Upper lobe of right lung (tissue), 1 donor: ENCODE measurements at regions not wholly inside any gene's neighbourhood (a gene's known extent, or its start where the extent isn't known, plus 50 kb on each side); places are given as distances from the start of the nearest gene placed in this dataset.
"Not testable (repeated sequence)": the region's sequence is repeated elsewhere in the genome, so short reads cannot be mapped to it uniquely, and the experiment has no call there.

ENCODE experiments used
- ATAC-seq: fragments of 200-7000 bp; cut with Tn5 transposase; one replicate; pipeline ENCODE4 v1.9.1; 2020; ENCODE audit warnings: mild to moderate bottlenecking, moderate library complexity
- DNase-seq: peaks from one replicate; pipeline ENCODE4 v3.0.0-alpha.2; 2020
- H3K27ac ChIP-seq: fragments of 200-600 bp; one replicate; pipeline ENCODE4 v1.8.0; 2022
- H3K27me3 ChIP-seq: fragments of 200-600 bp; one replicate; pipeline ENCODE4 v1.8.0; 2022; ENCODE audit warnings: mild to moderate bottlenecking
- H3K36me3 ChIP-seq: fragments of 200-600 bp; one replicate; pipeline ENCODE4 v1.8.0; 2022
- H3K4me1 ChIP-seq: fragments of 200-600 bp; one replicate; pipeline ENCODE4 v1.8.0; 2022
- H3K4me3 ChIP-seq: fragments of 200-600 bp; one replicate; pipeline ENCODE4 v1.8.0; 2022; ENCODE audit warnings: mild to moderate bottlenecking
- H3K9me3 ChIP-seq: fragments of 200-600 bp; one replicate; pipeline ENCODE4 v1.8.0; 2022
- intact Hi-C: fragments of 100-400 bp; cut with DNase I; formaldehyde crosslinking; loops from one replicate; pipeline ENCODE4 v1.11.0; 2022
- TF ChIP-seq, protein P1 (sequence below): fragments of 200-600 bp; IDR thresholded peaks from one replicate; pipeline ENCODE4 v1.8.0; 2022; ENCODE audit warnings: antibody characterized with exemption
- donor health status: DM: no; HTN: yes; CAD: no; lungs with severe emphysema.

GRCh38 chrX:5702890-5703289, 525.8 kb downstream of the NLGN4X start:
- TF ChIP-seq, protein P1, sequence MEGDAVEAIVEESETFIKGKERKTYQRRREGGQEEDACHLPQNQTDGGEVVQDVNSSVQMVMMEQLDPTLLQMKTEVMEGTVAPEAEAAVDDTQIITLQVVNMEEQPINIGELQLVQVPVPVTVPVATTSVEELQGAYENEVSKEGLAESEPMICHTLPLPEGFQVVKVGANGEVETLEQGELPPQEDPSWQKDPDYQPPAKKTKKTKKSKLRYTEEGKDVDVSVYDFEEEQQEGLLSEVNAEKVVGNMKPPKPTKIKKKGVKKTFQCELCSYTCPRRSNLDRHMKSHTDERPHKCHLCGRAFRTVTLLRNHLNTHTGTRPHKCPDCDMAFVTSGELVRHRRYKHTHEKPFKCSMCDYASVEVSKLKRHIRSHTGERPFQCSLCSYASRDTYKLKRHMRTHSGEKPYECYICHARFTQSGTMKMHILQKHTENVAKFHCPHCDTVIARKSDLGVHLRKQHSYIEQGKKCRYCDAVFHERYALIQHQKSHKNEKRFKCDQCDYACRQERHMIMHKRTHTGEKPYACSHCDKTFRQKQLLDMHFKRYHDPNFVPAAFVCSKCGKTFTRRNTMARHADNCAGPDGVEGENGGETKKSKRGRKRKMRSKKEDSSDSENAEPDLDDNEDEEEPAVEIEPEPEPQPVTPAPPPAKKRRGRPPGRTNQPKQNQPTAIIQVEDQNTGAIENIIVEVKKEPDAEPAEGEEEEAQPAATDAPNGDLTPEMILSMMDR, result no peak
- no peak overlapping the region for H3K27ac ChIP-seq
- H3K4me3 ChIP-seq, result no peak overlapping the region
- H3K36me3 ChIP-seq, result no peaks in the 10 kb centered on the region
- H3K4me1 ChIP-seq, result no peaks in the 10 kb centered on the region
- ATAC-seq, result no peak
- DNase-seq, result no peak
- no peaks in the 10 kb centered on the region for H3K9me3 ChIP-seq
- no peaks in the 10 kb centered on the region for H3K27me3 ChIP-seq
- intact Hi-C loops, result no loop called here

- intact Hi-C loops, result no loop called here
- ATAC-seq, result no peak
- no peaks in the 10 kb centered on the region for H3K27me3 ChIP-seq
Observed at GRCh38 chrX:5695971-5696370, 532.7 kb downstream of the NLGN4X start.

GRCh38 chrX:5683996-5684395, 544.7 kb downstream of the NLGN4X start:
- intact Hi-C loops, result no loop called here
- ATAC-seq, result no peak
- TF ChIP-seq, protein P1, result no peak

More at GRCh38 chrX:5695971-5696370, 532.7 kb downstream of the NLGN4X start:
- no peaks in the 10 kb centered on the region for H3K4me1 ChIP-seq
- DNase-seq, result no peak
- H3K9me3 ChIP-seq, result no peaks in the 10 kb centered on the region
- H3K27ac ChIP-seq, result no peak overlapping the region
- H3K4me3 ChIP-seq, result no peak overlapping the region
- TF ChIP-seq, protein P1, result no peak
- H3K36me3 ChIP-seq, result no peaks in the 10 kb centered on the region

DNA sequence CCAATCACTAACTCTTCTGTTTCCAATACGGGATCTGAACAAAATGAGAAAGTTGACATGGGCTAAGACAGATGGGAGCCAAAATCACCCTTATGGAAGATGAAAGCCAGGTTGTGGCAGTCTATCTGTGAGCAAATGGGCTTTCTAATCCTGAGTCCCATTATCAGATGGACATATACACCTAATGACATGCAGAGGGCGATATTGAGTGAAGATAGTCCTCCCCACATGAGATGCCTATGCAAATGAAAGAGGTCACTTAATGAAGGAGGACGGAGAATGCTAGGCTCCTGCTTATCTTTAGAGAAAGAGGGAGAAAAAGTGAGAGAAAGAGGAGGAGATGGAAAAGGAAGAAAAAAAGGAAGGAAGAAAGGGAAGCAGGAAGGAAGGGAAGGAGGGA, 547.5 kb downstream of the NLGN4X start:
- Histone ChIP-seq H3K9me3 (no peaks in the 10 kb centered on the region), H3K27ac (no peak overlapping the region), H3K27me3 (no peaks in the 10 kb centered on the region), H3K4me3 (no peak overlapping the region), H3K36me3 (no peaks in the 10 kb centered on the region), H3K4me1 (no peaks in the 10 kb centered on the region)
- intact Hi-C loops, result no loop called here
- ATAC-seq (peak; percentile 33), DNase-seq (no peak)
- TF ChIP-seq, protein P1, result no peak

More at GRCh38 chrX:5683996-5684395, 544.7 kb downstream of the NLGN4X start:
- H3K27ac ChIP-seq, result no peak overlapping the region
- DNase-seq, result no peak
- H3K4me3 ChIP-seq, result no peak overlapping the region
- no peaks in the 10 kb centered on the region for H3K36me3 ChIP-seq
- H3K4me1 ChIP-seq, result no peaks in the 10 kb centered on the region
- no peaks in the 10 kb centered on the region for H3K9me3 ChIP-seq
- no peaks in the 10 kb centered on the region for H3K27me3 ChIP-seq

DNA sequence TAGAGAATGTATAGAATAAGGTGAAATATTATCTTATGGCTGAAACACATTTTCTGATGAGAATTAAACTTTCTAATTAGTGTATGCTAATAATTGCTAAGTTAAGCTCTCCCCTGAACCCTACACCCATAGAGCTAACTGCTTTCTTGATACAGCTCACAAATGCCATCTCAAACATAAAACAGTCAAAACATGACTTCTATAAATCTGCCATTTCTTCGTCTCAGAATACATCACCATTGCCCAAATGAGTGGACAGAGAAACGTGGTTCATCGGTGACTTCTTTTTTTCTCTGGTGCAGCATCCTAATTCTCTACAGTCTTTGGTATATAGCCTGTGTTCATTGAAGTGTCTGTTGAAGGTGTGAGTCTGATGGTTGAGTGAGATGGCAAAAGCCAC, 554.6 kb downstream of the NLGN4X start:
- Histone ChIP-seq H3K9me3 (no peaks in the 10 kb centered on the region), H3K4me3 (no peak overlapping the region), H3K4me1 (no peaks in the 10 kb centered on the region), H3K27me3 (no peaks in the 10 kb centered on the region), H3K36me3 (no peaks in the 10 kb centered on the region), H3K27ac (no peak overlapping the region)
- ATAC-seq, result no peak
- DNase-seq, result no peak
- intact Hi-C loops, result no loop called here
- TF ChIP-seq, protein P1, result no peak

DNA sequence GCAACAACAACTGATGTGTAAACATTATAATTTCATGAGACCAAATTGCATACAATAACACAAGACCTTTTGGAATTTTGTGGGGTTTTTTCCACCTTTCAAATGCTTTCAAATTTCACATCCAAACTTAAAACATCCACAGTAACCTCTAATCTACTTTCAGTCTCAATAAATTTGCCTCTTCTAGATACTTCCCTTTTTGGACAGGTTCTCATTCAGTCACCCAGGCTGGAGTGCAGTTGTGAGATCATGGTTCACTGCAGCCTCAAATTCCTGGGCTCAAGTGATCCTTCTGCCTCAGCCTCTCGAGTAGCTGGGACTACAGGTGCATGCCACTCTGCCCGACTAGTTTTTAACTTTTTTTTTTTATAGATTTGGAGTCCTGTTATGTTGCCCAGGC, 556.6 kb downstream of the NLGN4X start:
- Histone ChIP-seq H3K9me3 (no peaks in the 10 kb centered on the region), H3K27me3 (no peaks in the 10 kb centered on the region), H3K4me1 (no peaks in the 10 kb centered on the region), H3K36me3 (no peaks in the 10 kb centered on the region), H3K27ac (no peak overlapping the region), H3K4me3 (no peak overlapping the region)
- intact Hi-C loops, result no loop called here
- DNase-seq (no peak), ATAC-seq (no peak)
- TF ChIP-seq, protein P1, result no peak

DNA sequence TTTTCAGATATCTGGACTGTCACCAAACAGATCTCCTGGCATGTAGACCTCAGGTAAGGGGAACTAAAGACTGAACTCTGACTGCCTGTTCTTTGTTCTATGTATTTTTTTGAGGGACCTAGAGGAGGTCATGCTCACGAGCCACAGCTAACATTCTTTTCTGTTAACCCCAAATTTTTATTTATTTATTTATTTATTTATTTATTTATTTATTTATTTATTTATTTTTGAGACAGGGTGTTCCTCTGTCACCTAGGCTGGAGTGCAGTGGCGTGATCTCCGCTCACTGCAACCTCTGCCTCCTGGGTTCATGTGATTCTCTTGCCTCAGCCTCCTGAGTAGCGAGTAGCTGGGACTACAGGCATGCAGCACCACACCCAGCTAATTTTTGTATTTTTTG, 562.0 kb downstream of the NLGN4X start:
- H3K27ac ChIP-seq, ATAC-seq, H3K9me3 ChIP-seq, intact Hi-C loops, H3K4me1 ChIP-seq, H3K4me3 ChIP-seq, H3K27me3 ChIP-seq, H3K36me3 ChIP-seq, DNase-seq: not testable (repeated sequence)
